ENCODE measurements at regions not wholly inside any gene's neighbourhood (a gene's known extent, or its start where the extent isn't known, plus 50 kb on each side); places are given as distances from the start of the nearest gene placed in this dataset.

DNA sequence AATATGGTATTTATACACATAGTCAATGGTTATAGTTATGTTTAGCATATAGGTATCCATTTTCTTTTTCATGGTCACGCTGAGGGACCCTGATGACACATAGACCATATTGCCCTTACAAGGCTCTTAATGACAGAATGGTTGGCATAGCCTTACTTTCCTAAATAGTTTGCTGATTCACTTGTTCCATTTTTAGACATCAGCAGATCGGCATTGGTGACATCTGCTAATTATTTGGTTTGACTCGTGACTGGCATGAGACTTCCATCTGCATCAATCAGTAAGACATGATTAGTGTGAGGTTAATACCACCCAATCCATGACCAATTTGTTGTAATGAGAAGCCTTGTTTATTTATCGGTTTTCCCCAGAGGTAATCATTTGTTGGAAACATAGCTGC, 309.7 kb downstream of the ALDH8A1 start:
- Histone ChIP-seq H3K27me3 (ENCODE audit: insufficient read depth, low read depth) (no peaks in the 10 kb centered on the region), H3K9me3 (ENCODE audit: insufficient read depth, low read depth) (peaks cover 5% of the 10 kb centered on the region; the same call in 1 of the 2 replicates), H3K4me2 (no peak overlapping the region), H3K79me2 (ENCODE audit: low read depth) (no peaks in the 10 kb centered on the region), H4K20me1 (ENCODE audit: insufficient read depth) (no peaks in the 10 kb centered on the region), H3K4me3 (no peak overlapping the region), H3K27ac (no peak overlapping the region), H3K4me1 (replicated peaks; ENCODE audit: insufficient read depth) (peaks cover 24% of the 10 kb centered on the region), H3K9me2 (ENCODE audit: insufficient read depth) (no peaks in the 10 kb centered on the region), H3F3A (ENCODE audit: insufficient read depth, low read depth) (peaks cover 11% of the 10 kb centered on the region), H2AFZ (no peak overlapping the region), H3K36me3 (ENCODE audit: low read depth) (no peaks in the 10 kb centered on the region)
- no TSS peak for BruUV-seq (replicated peaks)
- TF ChIP-seq, protein P1, sequence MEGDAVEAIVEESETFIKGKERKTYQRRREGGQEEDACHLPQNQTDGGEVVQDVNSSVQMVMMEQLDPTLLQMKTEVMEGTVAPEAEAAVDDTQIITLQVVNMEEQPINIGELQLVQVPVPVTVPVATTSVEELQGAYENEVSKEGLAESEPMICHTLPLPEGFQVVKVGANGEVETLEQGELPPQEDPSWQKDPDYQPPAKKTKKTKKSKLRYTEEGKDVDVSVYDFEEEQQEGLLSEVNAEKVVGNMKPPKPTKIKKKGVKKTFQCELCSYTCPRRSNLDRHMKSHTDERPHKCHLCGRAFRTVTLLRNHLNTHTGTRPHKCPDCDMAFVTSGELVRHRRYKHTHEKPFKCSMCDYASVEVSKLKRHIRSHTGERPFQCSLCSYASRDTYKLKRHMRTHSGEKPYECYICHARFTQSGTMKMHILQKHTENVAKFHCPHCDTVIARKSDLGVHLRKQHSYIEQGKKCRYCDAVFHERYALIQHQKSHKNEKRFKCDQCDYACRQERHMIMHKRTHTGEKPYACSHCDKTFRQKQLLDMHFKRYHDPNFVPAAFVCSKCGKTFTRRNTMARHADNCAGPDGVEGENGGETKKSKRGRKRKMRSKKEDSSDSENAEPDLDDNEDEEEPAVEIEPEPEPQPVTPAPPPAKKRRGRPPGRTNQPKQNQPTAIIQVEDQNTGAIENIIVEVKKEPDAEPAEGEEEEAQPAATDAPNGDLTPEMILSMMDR (conservative IDR thresholded peaks at IDR 0.05): no peak
- no peak for TF ChIP-seq EZH2 (IDR thresholded peaks at IDR 0.05; ENCODE audit: low read depth)
- intact Hi-C loops (cut with micrococcal nuclease; ENCODE audit: unreplicated experiment): loop anchor here (5.0 to 10.0 kb wide), 4 partner anchors 103 to 345 kb away; no protein-coding TSS in a partner anchor
- no peak for DNase-seq
- ChIA-PET CTCF (interaction anchor here (0.6 to 1.2 kb wide), 3 partner anchors 18 to 466 kb away, joined by 3 read pairs; no protein-coding TSS in a partner anchor), POLR2A (ENCODE audit: unreplicated experiment) (interaction anchor here (0.6 to 0.7 kb wide), 2 partner anchors 26 to 460 kb away, joined by 3 to 5 read pairs; no protein-coding TSS in a partner anchor)

DNA sequence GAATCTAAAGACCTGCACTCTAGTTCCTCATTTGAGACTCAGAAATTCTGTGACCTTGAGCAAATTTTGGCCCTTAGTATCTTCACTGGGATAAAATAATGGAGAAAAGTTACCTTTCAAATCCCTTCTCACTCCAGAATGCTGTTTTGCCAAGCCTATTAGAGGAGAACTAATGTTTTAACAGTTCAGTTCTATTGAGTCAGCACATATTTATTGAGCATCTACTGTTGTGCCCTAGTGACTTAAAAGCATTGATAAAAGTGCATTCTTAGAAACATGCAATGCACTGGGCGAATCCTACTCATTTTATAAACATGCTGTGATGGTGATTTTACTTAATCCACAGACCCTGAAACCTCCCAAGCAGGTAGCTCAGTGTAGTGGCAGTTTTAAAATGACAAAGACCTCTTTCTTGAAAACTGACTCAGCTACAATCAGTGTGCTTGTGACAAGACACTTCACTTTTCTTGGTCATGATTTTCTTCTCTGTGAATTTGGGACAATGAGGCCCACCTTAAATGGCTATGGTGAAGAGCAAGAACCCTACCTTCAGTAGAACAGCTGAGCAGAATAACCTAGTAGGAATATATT, 312.0 kb downstream of the ALDH8A1 start:
- no peak for DNase-seq
- Histone ChIP-seq H3K4me2 (no peak overlapping the region), H3K9me2 (ENCODE audit: insufficient read depth) (no peaks in the 10 kb centered on the region), H3K27ac (no peak overlapping the region), H3K79me2 (ENCODE audit: low read depth) (no peaks in the 10 kb centered on the region), H3K4me3 (no peak overlapping the region), H4K20me1 (ENCODE audit: insufficient read depth) (no peaks in the 10 kb centered on the region), H3K9me3 (ENCODE audit: insufficient read depth, low read depth) (peaks cover 5% of the 10 kb centered on the region; the same call in 1 of the 2 replicates), H3K27me3 (ENCODE audit: insufficient read depth, low read depth) (no peaks in the 10 kb centered on the region), H3K36me3 (ENCODE audit: low read depth) (no peaks in the 10 kb centered on the region), H2AFZ (no peak overlapping the region), H3K4me1 (replicated peaks; ENCODE audit: insufficient read depth) (peaks cover 8% of the 10 kb centered on the region), H3F3A (ENCODE audit: insufficient read depth, low read depth) (no peaks in the 10 kb centered on the region)
- TF ChIP-seq EZH2 (IDR thresholded peaks at IDR 0.05; ENCODE audit: low read depth): no peak
- TF ChIP-seq, protein P1 (conservative IDR thresholded peaks at IDR 0.05): no peak
- intact Hi-C loops (cut with micrococcal nuclease; ENCODE audit: unreplicated experiment): no loop called here
- ChIA-PET POLR2A (ENCODE audit: unreplicated experiment) (no interaction called here), CTCF (no interaction called here)
- no TSS peak for BruUV-seq (replicated peaks)

DNA sequence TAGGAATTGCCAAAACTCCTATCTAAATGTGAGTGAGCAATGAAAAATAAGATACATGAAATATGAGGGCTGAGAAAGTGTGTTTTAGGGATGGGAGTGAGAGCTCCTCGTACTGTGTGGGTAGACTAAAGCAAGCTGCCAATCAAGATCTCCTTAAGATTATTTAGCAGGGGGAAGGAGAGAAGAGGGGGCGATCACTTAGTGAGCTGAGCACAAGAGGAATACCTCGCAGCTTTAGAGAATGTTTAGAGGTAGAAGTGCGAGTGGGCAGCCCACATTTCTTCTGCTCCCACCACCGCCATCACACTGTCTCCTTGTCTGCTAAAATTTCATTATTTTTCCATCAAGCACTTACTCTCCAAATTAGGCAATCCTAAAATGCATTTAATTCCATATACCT, 312.6 kb downstream of the ALDH8A1 start:
- Histone ChIP-seq H3K9me3 (ENCODE audit: insufficient read depth, low read depth) (peaks cover 5% of the 10 kb centered on the region; the same call in 1 of the 2 replicates), H3K4me2 (no peak overlapping the region), H3K36me3 (ENCODE audit: low read depth) (no peaks in the 10 kb centered on the region), H3K9me2 (ENCODE audit: insufficient read depth) (no peaks in the 10 kb centered on the region), H2AFZ (no peak overlapping the region), H3K4me3 (no peak overlapping the region), H3K4me1 (replicated peaks; ENCODE audit: insufficient read depth) (peaks cover 8% of the 10 kb centered on the region), H3K27me3 (ENCODE audit: insufficient read depth, low read depth) (no peaks in the 10 kb centered on the region), H3K79me2 (ENCODE audit: low read depth) (no peaks in the 10 kb centered on the region), H4K20me1 (ENCODE audit: insufficient read depth) (no peaks in the 10 kb centered on the region), H3F3A (ENCODE audit: insufficient read depth, low read depth) (no peaks in the 10 kb centered on the region), H3K27ac (no peak overlapping the region)
- DNase-seq: no peak
- POLR2A ChIA-PET (ENCODE audit: unreplicated experiment): no interaction called here
- intact Hi-C loops (cut with micrococcal nuclease; ENCODE audit: unreplicated experiment): no loop called here
- CTCF ChIA-PET: interaction anchor here (0.6 kb wide), 1 partner anchor 13 kb away, joined by 3 read pairs; no protein-coding TSS in a partner anchor
- TF ChIP-seq EZH2 (IDR thresholded peaks at IDR 0.05; ENCODE audit: low read depth): no peak
- TF ChIP-seq, protein P1 (conservative IDR thresholded peaks at IDR 0.05): no peak
- no TSS peak for BruUV-seq (replicated peaks)
